ENCODE measurements at regions not wholly inside any gene's neighbourhood (a gene's known extent, or its start where the extent isn't known, plus 50 kb on each side); places are given as distances from the start of the nearest gene placed in this dataset.

DNA sequence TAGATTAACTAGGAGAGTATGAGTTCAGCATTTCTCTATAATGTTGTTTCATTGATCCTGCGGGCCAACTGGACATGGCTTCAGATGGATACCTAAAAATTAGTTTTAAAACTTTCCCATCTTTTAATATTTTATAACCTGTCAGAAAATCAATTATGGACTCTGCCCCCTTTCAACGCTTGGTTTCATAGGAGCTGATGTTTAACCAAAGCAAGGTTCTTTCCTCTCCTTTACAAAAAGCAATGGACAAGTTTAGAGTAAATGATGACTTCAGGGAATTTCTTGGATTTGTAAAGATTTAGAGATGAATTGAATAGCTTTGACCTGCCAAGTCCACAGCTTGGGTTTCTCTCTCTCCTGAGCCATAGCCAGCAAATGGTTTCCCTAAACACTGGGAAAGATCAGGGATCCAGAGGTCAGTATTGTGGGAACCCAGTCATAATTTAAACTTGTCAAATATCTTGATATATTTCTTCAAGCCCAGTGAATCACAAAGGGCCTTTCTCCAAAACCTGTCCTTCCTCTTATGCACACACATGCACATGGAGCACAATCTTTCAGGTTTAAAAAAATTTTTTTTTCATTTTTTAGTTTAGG, 177.1 kb downstream of the EVX1 start:
- TF ChIP-seq, protein P1, sequence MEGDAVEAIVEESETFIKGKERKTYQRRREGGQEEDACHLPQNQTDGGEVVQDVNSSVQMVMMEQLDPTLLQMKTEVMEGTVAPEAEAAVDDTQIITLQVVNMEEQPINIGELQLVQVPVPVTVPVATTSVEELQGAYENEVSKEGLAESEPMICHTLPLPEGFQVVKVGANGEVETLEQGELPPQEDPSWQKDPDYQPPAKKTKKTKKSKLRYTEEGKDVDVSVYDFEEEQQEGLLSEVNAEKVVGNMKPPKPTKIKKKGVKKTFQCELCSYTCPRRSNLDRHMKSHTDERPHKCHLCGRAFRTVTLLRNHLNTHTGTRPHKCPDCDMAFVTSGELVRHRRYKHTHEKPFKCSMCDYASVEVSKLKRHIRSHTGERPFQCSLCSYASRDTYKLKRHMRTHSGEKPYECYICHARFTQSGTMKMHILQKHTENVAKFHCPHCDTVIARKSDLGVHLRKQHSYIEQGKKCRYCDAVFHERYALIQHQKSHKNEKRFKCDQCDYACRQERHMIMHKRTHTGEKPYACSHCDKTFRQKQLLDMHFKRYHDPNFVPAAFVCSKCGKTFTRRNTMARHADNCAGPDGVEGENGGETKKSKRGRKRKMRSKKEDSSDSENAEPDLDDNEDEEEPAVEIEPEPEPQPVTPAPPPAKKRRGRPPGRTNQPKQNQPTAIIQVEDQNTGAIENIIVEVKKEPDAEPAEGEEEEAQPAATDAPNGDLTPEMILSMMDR (IDR thresholded peaks at IDR 0.05; ENCODE audit: poor library complexity, severe bottlenecking): no peak
- TF ChIP-seq EP300 (conservative IDR thresholded peaks at IDR 0.05; ENCODE audit: poor library complexity, severe bottlenecking) (no peak), POLR2AphosphoS5 (IDR thresholded peaks at IDR 0.05) (no peak)
